GM12873 (cell line): ENCODE measurements at regions not wholly inside any gene's neighbourhood (a gene's known extent, or its start where the extent isn't known, plus 50 kb on each side); places are given as distances from the start of the nearest gene placed in this dataset.

Experiments
- CTCF ChIP-seq: IDR thresholded peaks from 2 replicates; pipeline ENCODE4 v1.5.1; 2012; ENCODE audit warnings: low read depth, mild to moderate bottlenecking, moderate library complexity, low read length, control low read depth; ENCODE audit not compliant: insufficient read depth; ENCODE audit errors: missing control alignments

DNA sequence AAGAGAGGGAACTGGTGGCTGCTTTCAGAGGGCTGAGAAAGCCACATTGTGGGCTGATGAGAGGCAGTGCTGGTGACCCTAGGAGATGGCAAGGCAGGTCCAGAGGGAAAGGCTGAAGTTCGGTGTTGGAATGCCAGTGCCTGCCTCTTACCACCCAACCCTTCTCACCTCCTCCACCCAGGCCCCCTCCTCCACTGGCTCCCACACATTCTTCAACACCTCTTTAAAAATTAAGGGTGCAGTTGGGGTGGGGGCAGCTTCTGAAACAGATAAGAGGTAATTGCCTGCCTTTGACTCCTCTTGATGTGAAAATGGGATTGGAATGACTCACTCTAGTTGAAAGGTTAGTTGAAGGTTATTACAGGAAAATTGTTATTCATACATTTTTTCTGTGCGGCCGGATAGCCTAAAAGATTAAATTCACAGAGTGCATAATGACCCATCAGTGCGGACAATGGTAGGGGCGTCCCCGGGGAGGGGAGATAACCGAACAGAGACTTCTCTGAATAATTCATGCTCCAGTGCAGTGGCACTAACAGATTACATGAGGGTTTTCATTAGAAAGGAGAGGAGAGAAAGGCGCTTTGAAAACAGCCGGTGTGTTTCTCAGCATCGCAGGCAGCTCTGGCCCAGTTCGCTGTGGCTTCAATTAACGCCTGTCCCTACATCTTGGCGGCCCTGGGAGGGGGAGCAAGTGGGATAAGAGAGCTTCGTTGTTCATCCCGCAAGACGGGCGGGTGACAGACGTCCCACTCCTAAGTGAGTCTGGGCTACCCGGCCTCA is 212.4 kb downstream of the TLE3 start:
- no peak for TF ChIP-seq CTCF

GRCh38 chr15:69887009-69887408 is 210.7 kb downstream of the TLE3 start:
- no peak for TF ChIP-seq CTCF

DNA sequence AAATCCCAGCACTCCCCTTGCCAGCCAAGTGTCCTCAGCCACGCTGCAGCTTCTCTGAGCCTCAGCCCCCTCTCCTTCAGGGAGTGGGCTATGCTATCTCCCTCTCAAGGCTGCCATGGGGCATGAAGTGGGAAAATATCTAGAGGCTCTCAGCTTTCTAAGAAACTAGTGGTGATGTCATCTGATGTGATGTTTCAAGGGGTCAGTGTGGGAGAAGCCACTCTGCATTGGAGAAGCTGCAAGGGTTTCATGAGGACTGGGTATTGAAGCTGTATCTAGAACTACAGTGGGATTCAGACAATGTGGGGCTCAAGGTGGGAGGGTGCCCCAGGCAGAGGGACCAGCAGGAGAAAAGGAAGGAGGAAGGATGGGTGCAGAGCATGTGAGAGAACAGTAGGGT is 210.2 kb downstream of the TLE3 start:
- TF ChIP-seq CTCF, result no peak

DNA sequence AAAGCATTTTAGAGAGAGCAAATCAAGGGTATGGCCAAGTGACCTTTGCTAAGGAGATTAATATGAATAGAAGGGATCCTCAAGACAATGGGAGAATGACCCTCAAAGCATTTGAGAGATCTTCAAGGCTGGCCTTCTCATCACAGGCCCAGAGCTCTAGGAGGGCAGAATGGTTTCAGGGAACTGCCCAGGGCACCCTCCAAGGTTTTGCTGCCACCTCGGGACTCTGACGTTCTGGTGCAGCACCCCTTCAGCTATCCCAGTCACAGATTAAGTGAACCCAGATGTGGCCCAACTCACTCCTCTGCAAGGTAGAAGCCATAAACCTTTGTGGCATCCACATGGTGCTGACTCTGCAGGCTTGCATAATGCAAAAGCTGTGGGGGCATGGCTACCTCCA is 209.3 kb downstream of the TLE3 start:
- no peak for TF ChIP-seq CTCF

DNA sequence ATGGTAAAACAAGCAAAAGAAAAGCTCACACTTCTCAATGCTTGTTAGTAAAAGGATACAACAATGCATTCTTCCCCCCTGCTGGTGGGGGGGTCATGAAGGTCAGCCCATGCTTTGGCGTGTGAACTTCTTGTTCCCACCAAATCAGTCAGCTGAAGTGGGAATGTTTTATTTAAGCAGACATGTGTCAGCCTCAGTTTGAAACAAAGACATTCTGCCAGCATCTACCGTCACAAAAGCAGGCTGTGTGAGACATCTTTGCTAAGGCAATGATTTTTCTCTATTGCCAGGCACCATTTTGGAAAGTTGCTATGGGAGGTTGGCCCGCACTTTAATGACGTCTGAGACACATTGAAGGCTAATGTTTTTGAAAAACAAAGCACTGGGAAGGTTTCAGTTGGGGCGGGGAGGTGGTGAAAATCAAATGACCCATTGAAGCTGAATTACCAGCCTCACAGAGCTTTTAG is 206.6 kb downstream of the TLE3 start:
- no peak for TF ChIP-seq CTCF

GRCh38 chr15:69891606-69892005 is 206.1 kb downstream of the TLE3 start:
- TF ChIP-seq CTCF, result no peak

GRCh38 chr15:69892351-69892750 is 205.4 kb downstream of the TLE3 start:
- no peak for TF ChIP-seq CTCF

- no peak for TF ChIP-seq CTCF
These were observed 204.6 kb downstream of the TLE3 start for GRCh38 chr15:69893086-69893485.
